GM12878 (cell line): ENCODE measurements at regions not wholly inside any gene's neighbourhood (a gene's known extent, or its start where the extent isn't known, plus 50 kb on each side); places are given as distances from the start of the nearest gene placed in this dataset.

Source experiments
- ATAC-seq: fragments of 200-7000 bp; cut with Tn5 transposase; 3 replicates; pipeline ENCODE4 v1.9.1; 2020; ENCODE audit warnings: mild to moderate bottlenecking, moderate library complexity
- BruUV-seq: library from RNA; stranded (reverse); fragments of 400-500 nt; replicated peaks from 2 replicates; lab custom pipeline; 2021; lab: Mats Ljungman, UMichigan
- CTCF ChIA-PET: fragments of 300-600 bp; sonication (Branson Sonifier 250); formaldehyde crosslinking; extraction: SDS; loops from one replicate; lab custom pipeline; 2021; ENCODE audit warnings: inconsistent platforms; lab: Yijun Ruan, JAX
- POLR2A ChIA-PET: fragments of 350-600 bp; formaldehyde crosslinking; extraction: SDS; loops from one replicate; lab custom pipeline; 2021; ENCODE audit warnings: inconsistent platforms; lab: Charles Lee
- RAD21 ChIA-PET: fragments of 300-600 bp; sonication (Branson Sonifier 250); formaldehyde crosslinking; loops from one replicate; lab custom pipeline; 2023; ENCODE audit warnings: antibody characterized with exemption; ENCODE audit not compliant: unreplicated experiment; lab: Charles Lee
- SMC1A ChIA-PET: fragments of 300-600 bp; sonication (Branson Sonifier 250); formaldehyde crosslinking; loops from one replicate; lab custom pipeline; 2023; ENCODE audit not compliant: unreplicated experiment, uncharacterized antibody; lab: Charles Lee
- DNase-seq: peaks from one replicate; pipeline ENCODE4 v3.0.0-alpha.2; 2011; ENCODE audit warnings: low read depth, low spot score
- FAIRE-seq: peaks from 3 replicates; lab custom pipeline; 2011; peaks lifted over from hg19 to GRCh38; lab: Jason Lieb, UNC
- H2AFZ ChIP-seq: 2 replicates; pipeline ENCODE4 v1.6.0; 2011; ENCODE audit warnings: low read depth, low read length, control low read depth; ENCODE audit not compliant: control insufficient read depth
- H3K27ac ChIP-seq: 2 replicates; pipeline ENCODE4 v1.5.1; 2011; ENCODE audit warnings: control low read depth; ENCODE audit not compliant: control insufficient read depth, insufficient read depth
- H3K27me3 ChIP-seq, 2 experiments: replicated peaks in 1 of 2; 2 replicates each; pipeline versions ENCODE4 v1.6.0 to v1.6.1; 2011; ENCODE audit warnings: low read length in 1 of 2; ENCODE audit not compliant: control insufficient read depth in 2 of 2, insufficient read depth in 2 of 2
- H3K36me3 ChIP-seq, 2 experiments: 2 replicates each; pipeline ENCODE4 v1.5.1; 2011; ENCODE audit warnings: low read length in 1 of 2; ENCODE audit not compliant: control insufficient read depth in 2 of 2, insufficient read depth in 2 of 2
- H3K4me1 ChIP-seq: 2 replicates; pipeline ENCODE4 v1.6.1; 2011; ENCODE audit warnings: mild to moderate bottlenecking, low read length, moderate library complexity, mixed read lengths; ENCODE audit not compliant: control insufficient read depth, insufficient read depth
- H3K4me2 ChIP-seq: 2 replicates; pipeline ENCODE4 v1.6.0; 2011; ENCODE audit warnings: control low read depth; ENCODE audit not compliant: control insufficient read depth, insufficient read depth
- H3K4me3 ChIP-seq: fragments of 200-600 bp; sonication (generic); 2 replicates; pipeline ENCODE4 v1.5.1; 2016
- H3K79me2 ChIP-seq: 2 replicates; pipeline ENCODE4 v1.6.0; 2011; ENCODE audit warnings: low read length; ENCODE audit not compliant: control insufficient read depth, insufficient read depth
- H3K9ac ChIP-seq: 2 replicates; pipeline ENCODE4 v1.8.0; 2011; ENCODE audit warnings: low read length, control low read depth, mixed read lengths; ENCODE audit not compliant: control insufficient read depth, insufficient read depth
- H3K9me3 ChIP-seq: replicated peaks from 3 replicates; pipeline ENCODE4 v1.5.1; 2011; ENCODE audit warnings: mild to moderate bottlenecking, low read length; ENCODE audit not compliant: control insufficient read depth, insufficient read depth
- H4K20me1 ChIP-seq: 2 replicates; pipeline ENCODE4 v1.6.0; 2011; ENCODE audit not compliant: control insufficient read depth, insufficient read depth
- CHD4 ChIP-seq: fragments of 200-600 bp; sonication (generic); IDR thresholded peaks from 2 replicates; pipeline ENCODE4 v1.6.1; 2016; ENCODE audit warnings: mild to moderate bottlenecking
- CUX1 ChIP-seq: IDR thresholded peaks from 2 replicates; pipeline ENCODE4 v1.6.1; 2012; ENCODE audit warnings: improper control_type of control experiment, low read depth, low read length; ENCODE audit not compliant: insufficient replicate concordance
- EGR1 ChIP-seq, 2 experiments: IDR thresholded peaks; 1 replicate in 1 of 2; 2 replicates in 1 of 2; pipeline ENCODE4 v1.6.1; 2011 to 2012; ENCODE audit warnings: low read depth in 2 of 2, low read length in 2 of 2, borderline replicate concordance in 1 of 2, mild to moderate bottlenecking in 1 of 2, moderate library complexity in 1 of 2
- EP300 ChIP-seq, 2 experiments: fragments of 150-350 bp in 1 of 2; IDR thresholded peaks; 2 replicates each; pipeline ENCODE4 v1.6.1; 2011 to 2012; ENCODE audit warnings: low read depth in 2 of 2, low read length in 2 of 2, borderline replicate concordance in 1 of 2, improper control_type of control experiment in 1 of 2, inconsistent platforms in 1 of 2; ENCODE audit not compliant: control insufficient read depth in 1 of 2
- ETV6 ChIP-seq, 2 experiments: fragments of 450-650 bp in 1 of 2; IDR thresholded peaks in 1 of 2; conservative IDR thresholded peaks in 1 of 2; 2 replicates each; pipeline ENCODE4 v1.6.1; 2014; ENCODE audit warnings: antibody characterized with exemption in 1 of 2, borderline replicate concordance in 1 of 2, low read depth in 1 of 2, mild to moderate bottlenecking in 1 of 2, moderate library complexity in 1 of 2
- MAX ChIP-seq: IDR thresholded peaks from 2 replicates; pipeline ENCODE4 v1.6.1; 2012; ENCODE audit warnings: low read depth, low read length, improper control_type of control experiment
- MTA2 ChIP-seq: fragments of 450-650 bp; IDR thresholded peaks from 2 replicates; pipeline ENCODE4 v1.6.1; 2016; ENCODE audit warnings: low read depth, mild to moderate bottlenecking, moderate library complexity
- POU2F2 ChIP-seq: IDR thresholded peaks from 3 replicates; pipeline ENCODE4 v1.6.1; 2011; ENCODE audit warnings: low read depth, mild to moderate bottlenecking, low read length, borderline replicate concordance
- SIX5 ChIP-seq: IDR thresholded peaks from 2 replicates; pipeline ENCODE4 v1.6.1; 2011; ENCODE audit warnings: mild to moderate bottlenecking, low read depth, low read length, moderate library complexity; ENCODE audit not compliant: severe bottlenecking
- STAT3 ChIP-seq: IDR thresholded peaks from 2 replicates; pipeline ENCODE4 v1.6.1; 2011; ENCODE audit warnings: low read depth, low read length, improper control_type of control experiment
- TCF7 ChIP-seq: IDR thresholded peaks from 2 replicates; pipeline ENCODE4 v1.6.1; 2014; ENCODE audit warnings: antibody characterized with exemption, borderline replicate concordance
- YY1 ChIP-seq: IDR thresholded peaks from 2 replicates; pipeline ENCODE4 v1.6.1; 2011; ENCODE audit warnings: low read depth, mild to moderate bottlenecking, low read length
- WGBS: methylation state at CpG from one replicate; pipeline ENCODE4 v1.1.6; 2016; ENCODE audit warnings: low lambda C conversion rate; ENCODE audit not compliant: insufficient replicate concordance, insufficient coverage; ENCODE audit errors: missing lambda C conversion rate; 5-methylcytosine and 5-hydroxymethylcytosine counted together
- in situ Hi-C: fragments of 300-500 bp; cut with MboI; formaldehyde crosslinking; loops from 9 replicates; pipeline ENCODE4 v1.14.3; 2018; ENCODE audit warnings: mixed read lengths
- intact Hi-C: fragments of 100-400 bp; cut with micrococcal nuclease; formaldehyde crosslinking; loops from one replicate; pipeline ENCODE4 v1.14.2; 2022; ENCODE audit not compliant: unreplicated experiment

- SMC1A ChIA-PET, result no interaction called here
- Histone ChIP-seq H3K4me3 (no peak overlapping the region), H3K27ac (no peak overlapping the region), H4K20me1 (no peaks in the 10 kb centered on the region), H3K27me3 (peaks cover 0 to 3% of the 10 kb centered on the region in 2 experiments; a peak in 2 of 4 replicates), H3K9me3 (no peaks in the 10 kb centered on the region), H3K36me3 (no peaks in the 10 kb centered on the region), H3K79me2 (no peaks in the 10 kb centered on the region), H3K4me1 (no peaks in the 10 kb centered on the region), H3K9ac (no peak overlapping the region), H2AFZ (no peak overlapping the region), H3K4me2 (no peak overlapping the region)
- RAD21 ChIA-PET, result no interaction called here
- ATAC-seq (no peak), FAIRE-seq (no peak), DNase-seq (no peak)
- POLR2A ChIA-PET, result no interaction called here
- 46% methylated on average over 7 of the region's 7 CpGs for WGBS
- intact Hi-C loops, result no loop called here
- BruUV-seq, result no TSS peak
- no peak for TF ChIP-seq EP300 (IDR thresholded peaks at IDR 0.05; ENCODE audit: borderline replicate concordance in 1 of 2, control insufficient read depth in 1 of 2, low read depth in 2 of 2, low read length in 2 of 2)
- TF ChIP-seq TCF7, result no peak
- TF ChIP-seq STAT3, result no peak
- no peak for TF ChIP-seq MTA2
- no peak for TF ChIP-seq CUX1
- TF ChIP-seq SIX5, result no peak
- no peak for TF ChIP-seq MAX
- no peak for TF ChIP-seq CHD4
- TF ChIP-seq ETV6 (conservative IDR thresholded peaks at IDR 0.05 in 1 of 2, IDR thresholded peaks at IDR 0.05 in 1 of 2; ENCODE audit: borderline replicate concordance in 1 of 2, low read depth in 1 of 2), result no peak
- no peak for TF ChIP-seq POU2F2
- no peak for TF ChIP-seq YY1
- TF ChIP-seq EGR1 (IDR thresholded peaks at IDR 0.05; ENCODE audit: borderline replicate concordance in 1 of 2, low read depth in 2 of 2, low read length in 2 of 2), result no peak
- in situ Hi-C loops, result no loop called here
- CTCF ChIA-PET, result no interaction called here
Measured at GRCh38 chr16:85517154-85517553, 96.0 kb upstream of the GSE1 start.
